Stimulated activated effector memory CD8-positive, alpha-beta T cell treated with anti-CD3 and anti-CD28 coated beads, Interleukin-12 subunit alpha, Interleukin-12 subunit beta, amount 100 ng/mL, for 72 hours (primary cell): ENCODE measurements at regions not wholly inside any gene's neighbourhood (a gene's known extent, or its start where the extent isn't known, plus 50 kb on each side); places are given as distances from the start of the nearest gene placed in this dataset.

ENCODE experiments used
- ATAC-seq: fragments of 150-1000 bp; cut with Tn5 transposase; 2 replicates; pipeline ENCODE4 v1.10.0; 2021
- DNase-seq, 2 donors: peaks; one replicate each; pipeline ENCODE4 v3.0.0; 2021 to 2022; ENCODE audit warnings: low spot score in 2 of 2
- H3K27ac Mint-ChIP-seq: one replicate; pipeline ENCODE4 v1.8.0; 2022; ENCODE audit warnings: mild to moderate bottlenecking, mixed read lengths
- H3K36me3 Mint-ChIP-seq: one replicate; pipeline ENCODE4 v1.8.0; 2022; ENCODE audit warnings: mild to moderate bottlenecking, mixed read lengths
- H3K4me1 Mint-ChIP-seq: one replicate; pipeline ENCODE4 v1.8.0; 2022; ENCODE audit warnings: mixed read lengths
- H3K4me3 Mint-ChIP-seq: one replicate; pipeline ENCODE4 v1.8.0; 2022; ENCODE audit warnings: mild to moderate bottlenecking, mixed read lengths
- H3K9me3 Mint-ChIP-seq: one replicate; pipeline ENCODE4 v1.8.0; 2022; ENCODE audit warnings: mixed read lengths

DNA sequence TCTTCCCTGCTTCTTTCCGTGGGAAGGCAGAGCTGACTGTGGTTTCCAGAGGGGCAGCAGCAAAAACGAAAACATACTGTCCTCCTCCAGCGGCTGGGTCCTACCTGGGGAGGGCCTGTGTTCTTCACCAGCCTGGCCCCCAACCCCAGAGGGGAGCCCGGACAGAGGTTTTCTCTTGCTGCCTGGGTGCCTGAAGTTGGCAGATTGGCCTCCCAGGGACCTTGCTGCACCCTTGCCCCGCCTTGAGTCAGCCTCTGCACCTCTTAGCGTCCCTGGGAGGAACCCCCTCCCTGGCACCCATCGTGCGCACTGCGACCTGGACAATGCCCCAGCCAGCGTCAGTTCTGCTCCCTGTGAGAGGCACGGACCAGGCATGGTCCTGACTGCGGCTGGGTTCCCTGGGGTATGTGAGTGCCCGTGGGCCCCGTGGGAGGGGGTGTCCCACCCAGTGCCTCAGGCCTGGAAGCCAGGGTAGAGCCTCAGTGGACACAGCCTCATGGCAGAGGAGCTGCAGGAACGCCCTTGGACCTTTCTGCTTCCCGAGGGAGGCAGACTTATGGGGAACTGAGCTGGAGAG, 56.8 kb upstream of the PRR23E start:
- peak overlapping the region; percentile 48 for H3K4me3 Mint-ChIP-seq
- H3K36me3 Mint-ChIP-seq, result no peaks in the 10 kb centered on the region
- no peak for DNase-seq
- ATAC-seq, result no peak
- peaks cover 25% of the 10 kb centered on the region for H3K4me1 Mint-ChIP-seq
- H3K9me3 Mint-ChIP-seq, result no peaks in the 10 kb centered on the region
- no peak overlapping the region for H3K27ac Mint-ChIP-seq

- H3K27ac Mint-ChIP-seq, result no peak overlapping the region
- DNase-seq, result no peak
- H3K4me1 Mint-ChIP-seq, result peaks cover 25% of the 10 kb centered on the region
- H3K36me3 Mint-ChIP-seq, result no peaks in the 10 kb centered on the region
- no peak overlapping the region for H3K4me3 Mint-ChIP-seq
- no peaks in the 10 kb centered on the region for H3K9me3 Mint-ChIP-seq
- no peak for ATAC-seq
Observed at GRCh38 chr3:127136706-127137105, 56.2 kb upstream of the PRR23E start.

DNA sequence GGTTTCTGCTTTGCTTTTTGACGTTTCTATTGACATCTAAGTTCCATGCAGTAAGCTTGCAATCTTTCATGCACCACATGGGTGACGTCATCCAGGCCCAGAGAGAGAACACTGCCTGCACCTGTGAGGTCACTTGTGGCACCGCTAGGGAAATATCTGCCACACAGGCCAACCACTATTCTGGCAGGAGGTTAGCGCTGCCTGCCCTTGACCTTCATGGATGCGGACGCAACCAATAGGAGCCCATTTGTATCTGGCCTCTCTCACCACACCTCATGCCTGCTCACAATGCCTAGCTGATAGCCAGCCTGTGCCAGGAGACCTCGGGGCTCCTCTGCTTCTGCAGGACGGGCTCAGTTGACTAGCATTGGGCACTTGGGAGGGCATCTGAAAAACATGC, 55.8 kb upstream of the PRR23E start:
- ATAC-seq (no peak), DNase-seq (no peak)
- Mint-ChIP-seq H3K27ac (no peak overlapping the region), H3K4me1 (peaks cover 25% of the 10 kb centered on the region), H3K4me3 (no peak overlapping the region), H3K9me3 (no peaks in the 10 kb centered on the region), H3K36me3 (no peaks in the 10 kb centered on the region)

- H3K36me3 Mint-ChIP-seq, result no peaks in the 10 kb centered on the region
- peaks cover under 1% of the 10 kb centered on the region for H3K9me3 Mint-ChIP-seq
- ATAC-seq, result no peak
- peaks cover 25% of the 10 kb centered on the region for H3K4me1 Mint-ChIP-seq
- H3K27ac Mint-ChIP-seq, result peak overlapping the region; percentile 56
- no peak overlapping the region for H3K4me3 Mint-ChIP-seq
- DNase-seq, result no peak
Observed at GRCh38 chr3:127137757-127138536, 55.0 kb upstream of the PRR23E start.

GRCh38 chr3:127139601-127140500, 53.1 kb upstream of the PRR23E start:
- no peak for DNase-seq
- peaks cover 6% of the 10 kb centered on the region for H3K9me3 Mint-ChIP-seq
- no peak overlapping the region for H3K27ac Mint-ChIP-seq
- no peak for ATAC-seq
- no peaks in the 10 kb centered on the region for H3K36me3 Mint-ChIP-seq
- peaks cover 20% of the 10 kb centered on the region for H3K4me1 Mint-ChIP-seq
- H3K4me3 Mint-ChIP-seq, result no peak overlapping the region

DNA sequence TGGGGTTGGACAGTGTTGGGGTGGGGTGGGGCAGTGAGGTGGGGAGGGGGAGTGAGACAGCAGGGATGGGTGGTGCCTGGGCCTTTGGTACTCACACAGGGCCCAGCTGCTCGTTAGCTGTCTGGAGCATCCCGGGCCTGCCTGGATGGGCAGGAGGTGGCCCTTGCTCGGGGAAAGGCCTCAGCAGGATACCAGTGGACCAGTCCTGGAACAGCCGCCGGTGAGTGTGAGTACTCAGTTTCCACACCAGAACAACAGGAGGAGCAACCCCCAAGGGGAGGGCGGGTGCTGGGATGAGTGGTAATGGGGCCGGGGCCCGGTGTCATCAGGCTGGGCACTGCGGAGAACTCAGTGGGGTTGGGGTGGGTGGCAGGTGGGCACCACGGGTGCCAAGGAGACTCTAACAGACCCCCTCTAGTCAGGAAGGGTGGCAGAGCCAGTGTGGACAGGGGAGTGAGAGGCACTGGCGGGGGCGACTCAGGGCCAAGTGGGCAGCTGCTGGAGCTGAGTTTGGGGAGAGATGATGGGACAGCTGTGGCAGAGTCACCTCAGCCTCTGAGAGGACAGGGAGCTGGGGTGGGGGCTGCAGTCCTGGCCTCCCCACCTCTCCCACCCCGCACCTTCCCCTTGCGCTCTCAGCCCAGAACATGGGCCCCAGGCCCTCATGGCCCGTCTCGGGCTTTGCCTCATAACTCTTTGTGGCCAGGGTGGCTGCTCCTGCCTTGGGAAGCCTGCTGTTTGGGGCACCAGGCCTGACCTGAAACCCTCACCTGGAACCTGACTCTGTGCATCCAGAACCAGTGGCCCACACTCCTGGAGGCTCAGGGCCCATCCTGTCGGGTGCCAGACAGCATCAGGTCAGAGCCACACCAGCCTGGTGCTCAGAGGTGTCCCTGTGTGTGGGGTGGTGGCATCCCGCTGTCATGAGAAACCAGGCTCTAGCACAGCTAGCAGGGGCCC, 52.1 kb upstream of the PRR23E start:
- H3K9me3 Mint-ChIP-seq, result peaks cover 6% of the 10 kb centered on the region
- no peak for ATAC-seq
- no peak overlapping the region for H3K27ac Mint-ChIP-seq
- H3K4me3 Mint-ChIP-seq, result no peak overlapping the region
- no peak for DNase-seq
- H3K4me1 Mint-ChIP-seq, result peaks cover 17% of the 10 kb centered on the region
- H3K36me3 Mint-ChIP-seq, result no peaks in the 10 kb centered on the region

- H3K27ac Mint-ChIP-seq, result no peak overlapping the region
- H3K36me3 Mint-ChIP-seq, result no peaks in the 10 kb centered on the region
- H3K4me3 Mint-ChIP-seq, result no peak overlapping the region
- H3K4me1 Mint-ChIP-seq, result peaks cover 6% of the 10 kb centered on the region
- ATAC-seq (no peak), DNase-seq (no peak)
- H3K9me3 Mint-ChIP-seq, result peaks cover 6% of the 10 kb centered on the region
Observed at GRCh38 chr3:127141921-127142730, 50.8 kb upstream of the PRR23E start.
